OCI-LY3 (cell line): ENCODE measurements at regions not wholly inside any gene's neighbourhood (a gene's known extent, or its start where the extent isn't known, plus 50 kb on each side); places are given as distances from the start of the nearest gene placed in this dataset.

ENCODE experiments used
- H2AFZ ChIP-seq: fragments of 200-600, 300-600 bp; shearing (Covaris generic); 2 replicates; pipeline ENCODE4 v1.6.0; 2014; ENCODE audit warnings: antibody characterized with exemption, low read depth, low read length
- H3K27ac ChIP-seq: fragments of 200-600, 300-600 bp; sonication (generic); 2 replicates; pipeline ENCODE4 v1.5.1; 2014; ENCODE audit warnings: mild to moderate bottlenecking, low read length, moderate library complexity, mixed read lengths
- H3K27me3 ChIP-seq: fragments of 200-600, 300-600 bp; sonication (generic); 2 replicates; pipeline ENCODE4 v1.6.1; 2014; ENCODE audit warnings: low read depth, low read length, mixed read lengths
- H3K36me3 ChIP-seq: fragments of 200-600, 300-600 bp; sonication (generic); replicated peaks from 2 replicates; pipeline ENCODE3; 2014; ENCODE audit warnings: low read depth, low read length, mixed read lengths
- H3K4me1 ChIP-seq: fragments of 300-600, 200-600 bp; sonication (generic); 2 replicates; pipeline ENCODE4 v1.6.1; 2014; ENCODE audit warnings: low read length, mixed read lengths
- H3K4me2 ChIP-seq: fragments of 200-600, 300-600 bp; sonication (generic); 2 replicates; pipeline ENCODE4 v1.6.1; 2014; ENCODE audit warnings: low read length, mixed read lengths
- H3K4me3 ChIP-seq: fragments of 300-600, 200-600 bp; sonication (generic); 2 replicates; pipeline ENCODE4 v1.5.1; 2014; ENCODE audit warnings: antibody characterized with exemption, mild to moderate bottlenecking, low read length, moderate library complexity
- H3K79me2 ChIP-seq: fragments of 300-600, 200-600 bp; shearing (Covaris generic); 2 replicates; pipeline ENCODE4 v1.6.1; 2014; ENCODE audit warnings: mild to moderate bottlenecking, low read length, mixed read lengths
- H3K9ac ChIP-seq: fragments of 300-600, 200-600 bp; shearing (Covaris generic); 2 replicates; pipeline ENCODE4 v1.6.0; 2014; ENCODE audit warnings: mild to moderate bottlenecking, low read length, moderate library complexity
- H3K9me3 ChIP-seq: fragments of 200-600, 300-600 bp; shearing (Covaris generic); 2 replicates; pipeline ENCODE4 v1.6.1; 2014; ENCODE audit warnings: low read length, mixed read lengths; ENCODE audit not compliant: insufficient read depth
- H4K20me1 ChIP-seq: fragments of 200-600, 300-600 bp; sonication (generic); 2 replicates; pipeline ENCODE4 v1.6.1; 2016; ENCODE audit warnings: low read length, mixed read lengths; ENCODE audit not compliant: insufficient read depth
- EZH2phosphoT487 ChIP-seq: fragments of 200-600 bp; shearing (Covaris generic); IDR thresholded peaks from 2 replicates; pipeline ENCODE4 v1.6.1; 2018; ENCODE audit warnings: antibody characterized with exemption, mixed run types, low read depth
- TF ChIP-seq, protein P1 (sequence below): fragments of 200-600, 300-600 bp; sonication (generic); IDR thresholded peaks from 2 replicates; pipeline ENCODE4 v1.5.1; 2014; ENCODE audit warnings: antibody characterized with exemption, low read length, low read depth

DNA sequence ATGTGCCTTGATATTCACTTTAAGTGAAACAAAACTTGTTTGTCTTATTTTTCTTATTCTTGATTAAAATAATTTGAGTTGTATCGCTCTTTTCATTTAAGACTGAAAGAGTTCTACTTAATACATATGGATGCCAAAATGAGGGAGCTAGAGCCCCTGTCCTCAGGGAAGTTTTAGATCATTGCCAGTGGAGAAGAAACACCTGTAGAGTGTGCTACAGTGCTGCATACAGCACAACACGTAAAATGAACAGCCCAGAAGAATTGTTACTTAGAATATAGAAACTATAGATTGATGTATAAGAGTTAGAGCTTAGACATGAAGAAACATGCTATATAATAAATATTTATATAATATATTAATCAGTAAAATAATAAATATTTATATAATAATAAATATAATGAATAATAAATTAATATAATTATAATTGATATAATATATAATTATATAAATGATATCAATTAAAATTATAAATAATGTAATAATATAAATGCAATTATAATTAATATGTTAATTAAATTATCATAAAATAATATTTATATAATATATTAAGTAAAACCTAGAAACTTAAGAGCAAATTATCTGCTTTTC, 1234.7 kb downstream of the ROBO2 start:
- Histone ChIP-seq H2AFZ (no peak overlapping the region), H3K4me3 (no peak overlapping the region), H3K4me1 (peaks cover 65% of the 10 kb centered on the region), H3K27me3 (no peaks in the 10 kb centered on the region), H4K20me1 (no peaks in the 10 kb centered on the region), H3K27ac (no peak overlapping the region; the same call in 1 of the 2 replicates), H3K79me2 (no peaks in the 10 kb centered on the region), H3K4me2 (no peak overlapping the region), H3K9me3 (no peaks in the 10 kb centered on the region; the same call in 1 of the 2 replicates), H3K9ac (no peak overlapping the region), H3K36me3 (peaks cover 9% of the 10 kb centered on the region)
- TF ChIP-seq EZH2phosphoT487, result no peak
- TF ChIP-seq, protein P1, sequence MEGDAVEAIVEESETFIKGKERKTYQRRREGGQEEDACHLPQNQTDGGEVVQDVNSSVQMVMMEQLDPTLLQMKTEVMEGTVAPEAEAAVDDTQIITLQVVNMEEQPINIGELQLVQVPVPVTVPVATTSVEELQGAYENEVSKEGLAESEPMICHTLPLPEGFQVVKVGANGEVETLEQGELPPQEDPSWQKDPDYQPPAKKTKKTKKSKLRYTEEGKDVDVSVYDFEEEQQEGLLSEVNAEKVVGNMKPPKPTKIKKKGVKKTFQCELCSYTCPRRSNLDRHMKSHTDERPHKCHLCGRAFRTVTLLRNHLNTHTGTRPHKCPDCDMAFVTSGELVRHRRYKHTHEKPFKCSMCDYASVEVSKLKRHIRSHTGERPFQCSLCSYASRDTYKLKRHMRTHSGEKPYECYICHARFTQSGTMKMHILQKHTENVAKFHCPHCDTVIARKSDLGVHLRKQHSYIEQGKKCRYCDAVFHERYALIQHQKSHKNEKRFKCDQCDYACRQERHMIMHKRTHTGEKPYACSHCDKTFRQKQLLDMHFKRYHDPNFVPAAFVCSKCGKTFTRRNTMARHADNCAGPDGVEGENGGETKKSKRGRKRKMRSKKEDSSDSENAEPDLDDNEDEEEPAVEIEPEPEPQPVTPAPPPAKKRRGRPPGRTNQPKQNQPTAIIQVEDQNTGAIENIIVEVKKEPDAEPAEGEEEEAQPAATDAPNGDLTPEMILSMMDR, result peak; percentile 61

DNA sequence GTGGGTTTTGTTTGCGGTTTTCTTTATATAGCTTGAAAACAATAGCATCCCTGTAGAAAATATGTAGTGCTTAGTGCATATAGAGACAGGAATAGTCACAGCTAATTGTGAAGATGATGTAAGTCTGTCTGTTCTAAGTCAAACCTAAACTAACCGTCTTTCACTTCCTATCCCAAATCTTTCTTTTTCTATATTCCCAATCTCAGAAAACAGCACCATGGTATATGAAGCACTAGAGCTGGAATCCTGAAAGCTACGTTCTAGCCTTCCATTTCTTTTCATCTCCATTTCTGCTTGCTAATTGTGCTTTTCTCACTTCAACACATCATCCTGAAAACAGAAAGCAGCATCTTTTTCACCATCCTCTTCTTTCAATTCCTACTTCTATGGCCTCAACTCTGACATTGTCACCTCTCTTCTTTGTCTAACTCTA, 1235.5 kb downstream of the ROBO2 start:
- Histone ChIP-seq H2AFZ (no peak overlapping the region), H3K36me3 (peaks cover 9% of the 10 kb centered on the region), H3K9me3 (no peaks in the 10 kb centered on the region; the same call in 1 of the 2 replicates), H3K27ac (peak overlapping the region; percentile 94), H3K4me2 (peak overlapping the region; percentile 57), H4K20me1 (no peaks in the 10 kb centered on the region), H3K4me1 (peaks cover 66% of the 10 kb centered on the region), H3K79me2 (no peaks in the 10 kb centered on the region), H3K9ac (peak overlapping the region; percentile 29; the same call in 1 of the 2 replicates), H3K27me3 (no peaks in the 10 kb centered on the region), H3K4me3 (peak overlapping the region; percentile 11; the same call in 1 of the 2 replicates)
- TF ChIP-seq, protein P1, result no peak
- no peak for TF ChIP-seq EZH2phosphoT487

DNA sequence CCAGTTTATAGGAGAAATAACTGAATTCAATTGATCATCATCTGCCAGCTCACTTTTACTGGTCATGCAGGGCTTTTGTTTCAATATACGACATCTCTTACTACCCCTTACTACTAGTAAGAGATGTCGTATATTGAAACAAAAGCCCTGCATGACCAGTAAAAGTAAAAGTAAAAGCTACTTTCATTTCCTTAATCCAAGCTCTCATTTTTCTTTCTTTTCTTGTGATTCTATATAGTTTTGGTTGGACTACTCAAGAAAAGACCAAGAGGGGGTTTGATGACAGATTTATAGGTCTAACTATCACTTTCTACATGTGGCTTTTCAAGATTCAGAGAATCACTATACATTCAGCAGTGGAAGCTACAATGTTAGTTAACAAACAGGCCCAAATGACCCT, 1237.3 kb downstream of the ROBO2 start:
- H3K79me2 ChIP-seq, result no peaks in the 10 kb centered on the region
- H3K27me3 ChIP-seq, result no peaks in the 10 kb centered on the region
- H2AFZ ChIP-seq, result no peak overlapping the region
- peak overlapping the region; percentile 94 for H3K27ac ChIP-seq
- H3K4me2 ChIP-seq, result peak overlapping the region; percentile 57
- peak overlapping the region; percentile 65; the same call in 1 of the 2 replicates for H3K9ac ChIP-seq
- H3K36me3 ChIP-seq, result peaks cover 9% of the 10 kb centered on the region
- peaks cover 66% of the 10 kb centered on the region for H3K4me1 ChIP-seq
- H4K20me1 ChIP-seq, result no peaks in the 10 kb centered on the region
- H3K9me3 ChIP-seq, result no peaks in the 10 kb centered on the region
- TF ChIP-seq EZH2phosphoT487, result no peak
- TF ChIP-seq, protein P1, result no peak
- peak overlapping the region; percentile 28; the same call in 1 of the 2 replicates for H3K4me3 ChIP-seq

DNA sequence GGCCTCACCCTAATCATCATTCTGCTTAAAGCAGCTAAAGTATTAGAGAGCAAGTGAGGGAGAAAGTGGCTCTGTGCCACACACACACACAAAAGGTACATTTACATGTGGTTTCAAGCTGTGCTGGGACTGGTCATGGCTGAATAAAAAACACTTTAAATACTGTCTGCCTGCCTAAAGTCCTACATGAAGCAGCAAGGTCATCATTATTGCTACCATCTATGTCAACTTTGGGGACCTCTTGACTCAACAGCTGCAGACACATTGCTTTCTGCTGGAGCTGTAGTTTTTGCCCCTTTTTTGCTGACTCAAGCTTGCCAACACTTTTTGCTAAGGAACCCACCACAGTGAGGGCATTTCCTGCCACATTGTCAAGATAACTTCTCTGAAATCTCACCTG, 1237.9 kb downstream of the ROBO2 start:
- no peak overlapping the region for H2AFZ ChIP-seq
- H3K9me3 ChIP-seq, result no peaks in the 10 kb centered on the region
- H3K79me2 ChIP-seq, result no peaks in the 10 kb centered on the region
- H3K27ac ChIP-seq, result peak overlapping the region; percentile 94
- H3K4me2 ChIP-seq, result peak overlapping the region; percentile 57
- no peaks in the 10 kb centered on the region for H4K20me1 ChIP-seq
- peak overlapping the region; percentile 28; the same call in 1 of the 2 replicates for H3K4me3 ChIP-seq
- TF ChIP-seq EZH2phosphoT487, result no peak
- peak overlapping the region; percentile 65; the same call in 1 of the 2 replicates for H3K9ac ChIP-seq
- no peaks in the 10 kb centered on the region for H3K27me3 ChIP-seq
- peaks cover 9% of the 10 kb centered on the region for H3K36me3 ChIP-seq
- H3K4me1 ChIP-seq, result peaks cover 66% of the 10 kb centered on the region
